HFFc6 (cell line): ENCODE measurements at regions not wholly inside any gene's neighbourhood (a gene's known extent, or its start where the extent isn't known, plus 50 kb on each side); places are given as distances from the start of the nearest gene placed in this dataset.

Experiments used
- DNase-seq: peaks from one replicate; pipeline ENCODE4 v3.0.0-alpha.2; 2018
- H3K27ac Mint-ChIP-seq: 2 replicates; pipeline ENCODE4 v1.8.0; 2020; ENCODE audit warnings: mild to moderate bottlenecking, mixed read lengths
- H3K27me3 Mint-ChIP-seq: 2 replicates; pipeline ENCODE4 v1.8.0; 2021; ENCODE audit warnings: mild to moderate bottlenecking, moderate library complexity, mixed read lengths; ENCODE audit not compliant: insufficient read depth
- H3K36me3 Mint-ChIP-seq: 2 replicates; pipeline ENCODE4 v1.8.0; 2021; ENCODE audit warnings: low read depth, mixed read lengths
- H3K4me1 Mint-ChIP-seq: 2 replicates; pipeline ENCODE4 v1.8.0; 2020; ENCODE audit warnings: low read depth, mixed read lengths
- H3K4me3 Mint-ChIP-seq: 2 replicates; pipeline ENCODE4 v1.8.0; 2020; ENCODE audit warnings: mild to moderate bottlenecking, moderate library complexity, mixed read lengths
- H3K9me3 Mint-ChIP-seq: 2 replicates; pipeline ENCODE4 v1.8.0; 2020; ENCODE audit warnings: mild to moderate bottlenecking, mixed read lengths
- TF ChIP-seq, protein P1 (sequence below): fragments of 200-600 bp; sonication (generic); IDR thresholded peaks from 2 replicates; pipeline ENCODE4 v1.5.0; 2021; ENCODE audit warnings: antibody characterized with exemption, mild to moderate bottlenecking

- Mint-ChIP-seq H3K27me3 (0 out of 2 replicates have a peak, but pooled peaks cover 5% of the 10 kb centered on the region), H3K4me3 (no peak overlapping the region), H3K4me1 (no peaks in the 10 kb centered on the region; the same call in 1 of the 2 replicates), H3K27ac (no peak overlapping the region), H3K9me3 (peaks cover 12% of the 10 kb centered on the region), H3K36me3 (peaks cover 7% of the 10 kb centered on the region)
- TF ChIP-seq, protein P1, sequence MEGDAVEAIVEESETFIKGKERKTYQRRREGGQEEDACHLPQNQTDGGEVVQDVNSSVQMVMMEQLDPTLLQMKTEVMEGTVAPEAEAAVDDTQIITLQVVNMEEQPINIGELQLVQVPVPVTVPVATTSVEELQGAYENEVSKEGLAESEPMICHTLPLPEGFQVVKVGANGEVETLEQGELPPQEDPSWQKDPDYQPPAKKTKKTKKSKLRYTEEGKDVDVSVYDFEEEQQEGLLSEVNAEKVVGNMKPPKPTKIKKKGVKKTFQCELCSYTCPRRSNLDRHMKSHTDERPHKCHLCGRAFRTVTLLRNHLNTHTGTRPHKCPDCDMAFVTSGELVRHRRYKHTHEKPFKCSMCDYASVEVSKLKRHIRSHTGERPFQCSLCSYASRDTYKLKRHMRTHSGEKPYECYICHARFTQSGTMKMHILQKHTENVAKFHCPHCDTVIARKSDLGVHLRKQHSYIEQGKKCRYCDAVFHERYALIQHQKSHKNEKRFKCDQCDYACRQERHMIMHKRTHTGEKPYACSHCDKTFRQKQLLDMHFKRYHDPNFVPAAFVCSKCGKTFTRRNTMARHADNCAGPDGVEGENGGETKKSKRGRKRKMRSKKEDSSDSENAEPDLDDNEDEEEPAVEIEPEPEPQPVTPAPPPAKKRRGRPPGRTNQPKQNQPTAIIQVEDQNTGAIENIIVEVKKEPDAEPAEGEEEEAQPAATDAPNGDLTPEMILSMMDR, result no peak
- DNase-seq, result no peak
These were observed 113.2 kb downstream of the MFAP3L start for GRCh38 chr4:169912996-169913395.

- Mint-ChIP-seq H3K27ac (no peak overlapping the region), H3K27me3 (no peaks in the 10 kb centered on the region), H3K4me3 (peak overlapping the region; percentile 21; the same call in 1 of the 2 replicates), H3K36me3 (no peaks in the 10 kb centered on the region), H3K4me1 (no peaks in the 10 kb centered on the region; the same call in 1 of the 2 replicates), H3K9me3 (no peaks in the 10 kb centered on the region)
- no peak for DNase-seq
- TF ChIP-seq, protein P1, result no peak
These were observed 116.3 kb downstream of the MFAP3L start for GRCh38 chr4:169909897-169910296.

GRCh38 chr4:169909479-169909878, 116.7 kb downstream of the MFAP3L start:
- no peaks in the 10 kb centered on the region; the same call in 1 of the 2 replicates for H3K4me1 Mint-ChIP-seq
- no peak for DNase-seq
- H3K4me3 Mint-ChIP-seq, result peak overlapping the region; percentile 21; the same call in 1 of the 2 replicates
- TF ChIP-seq, protein P1, result no peak
- H3K27ac Mint-ChIP-seq, result no peak overlapping the region
- H3K9me3 Mint-ChIP-seq, result no peaks in the 10 kb centered on the region
- no peaks in the 10 kb centered on the region for H3K36me3 Mint-ChIP-seq
- H3K27me3 Mint-ChIP-seq, result no peaks in the 10 kb centered on the region

DNA sequence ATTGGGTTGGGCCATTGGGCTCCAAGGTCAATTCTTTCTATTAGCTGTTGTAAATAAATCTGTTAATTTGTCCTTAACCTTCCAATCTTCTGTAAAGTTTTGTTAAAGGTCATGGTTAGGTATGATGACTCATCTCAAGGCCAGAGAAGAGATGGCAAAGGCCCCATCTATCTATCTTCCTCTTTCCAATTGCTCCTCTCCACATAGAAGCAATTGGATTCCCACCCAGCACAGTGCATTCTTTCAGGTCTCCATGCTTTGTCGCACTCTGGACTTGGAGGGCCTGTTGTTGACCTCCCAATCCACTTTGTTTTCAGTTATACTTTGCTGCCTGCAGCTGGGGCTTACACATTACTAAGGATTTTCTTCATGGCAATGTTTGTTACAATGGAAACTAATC, 118.5 kb downstream of the MFAP3L start:
- TF ChIP-seq, protein P1, result no peak
- Mint-ChIP-seq H3K4me1 (no peaks in the 10 kb centered on the region; the same call in 1 of the 2 replicates), H3K27me3 (0 out of 2 replicates have a peak, but pooled peaks cover 3% of the 10 kb centered on the region), H3K27ac (no peak overlapping the region), H3K36me3 (no peaks in the 10 kb centered on the region), H3K4me3 (no peak overlapping the region), H3K9me3 (no peaks in the 10 kb centered on the region)
- no peak for DNase-seq

- Mint-ChIP-seq H3K36me3 (no peaks in the 10 kb centered on the region), H3K9me3 (no peaks in the 10 kb centered on the region), H3K27me3 (peaks cover 5% of the 10 kb centered on the region), H3K27ac (no peak overlapping the region), H3K4me3 (no peak overlapping the region), H3K4me1 (no peaks in the 10 kb centered on the region; the same call in 1 of the 2 replicates)
- no peak for DNase-seq
- TF ChIP-seq, protein P1, result no peak
These were observed 119.4 kb downstream of the MFAP3L start for GRCh38 chr4:169906821-169907220.

DNA sequence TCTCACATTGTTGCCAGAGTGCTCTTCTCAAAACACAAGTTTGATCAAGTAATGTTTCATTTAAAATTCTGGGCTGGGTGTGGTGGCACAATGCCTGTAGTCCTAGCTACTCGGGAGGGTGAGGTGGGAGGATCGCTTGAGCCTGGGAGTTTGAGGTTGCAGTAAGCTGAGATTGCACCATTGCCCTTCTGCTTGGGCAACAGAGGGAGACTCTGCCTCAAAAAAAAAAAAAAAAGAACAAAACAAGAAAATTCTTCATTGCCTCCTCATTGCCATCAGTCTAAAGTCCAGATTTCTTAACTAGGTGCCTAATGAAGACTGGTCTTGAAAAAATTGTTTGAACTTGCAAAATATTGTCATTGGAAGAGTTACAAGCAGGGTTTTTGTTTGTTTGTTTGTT, 120.1 kb downstream of the MFAP3L start:
- no peak for DNase-seq
- Mint-ChIP-seq H3K4me1 (no peaks in the 10 kb centered on the region; the same call in 1 of the 2 replicates), H3K36me3 (no peaks in the 10 kb centered on the region), H3K27me3 (peaks cover 9% of the 10 kb centered on the region), H3K9me3 (no peaks in the 10 kb centered on the region), H3K4me3 (no peak overlapping the region), H3K27ac (no peak overlapping the region)
- TF ChIP-seq, protein P1, result no peak
